A204.1 (cell line): ENCODE measurements at regions not wholly inside any gene's neighbourhood (a gene's known extent, or its start where the extent isn't known, plus 50 kb on each side); places are given as distances from the start of the nearest gene placed in this dataset.

Experiments
- FAIRE-seq: peaks from 2 replicates; lab custom pipeline; 2012; peaks lifted over from hg19 to GRCh38; lab: Jason Lieb, UNC

GRCh38 chr13:34816908-34817665, 125.0 kb upstream of the NBEA start:
- no peak for FAIRE-seq

GRCh38 chr13:34822650-34823049, 119.4 kb upstream of the NBEA start:
- FAIRE-seq: no peak

GRCh38 chr13:34826432-34826831, 115.6 kb upstream of the NBEA start:
- FAIRE-seq: no peak

DNA sequence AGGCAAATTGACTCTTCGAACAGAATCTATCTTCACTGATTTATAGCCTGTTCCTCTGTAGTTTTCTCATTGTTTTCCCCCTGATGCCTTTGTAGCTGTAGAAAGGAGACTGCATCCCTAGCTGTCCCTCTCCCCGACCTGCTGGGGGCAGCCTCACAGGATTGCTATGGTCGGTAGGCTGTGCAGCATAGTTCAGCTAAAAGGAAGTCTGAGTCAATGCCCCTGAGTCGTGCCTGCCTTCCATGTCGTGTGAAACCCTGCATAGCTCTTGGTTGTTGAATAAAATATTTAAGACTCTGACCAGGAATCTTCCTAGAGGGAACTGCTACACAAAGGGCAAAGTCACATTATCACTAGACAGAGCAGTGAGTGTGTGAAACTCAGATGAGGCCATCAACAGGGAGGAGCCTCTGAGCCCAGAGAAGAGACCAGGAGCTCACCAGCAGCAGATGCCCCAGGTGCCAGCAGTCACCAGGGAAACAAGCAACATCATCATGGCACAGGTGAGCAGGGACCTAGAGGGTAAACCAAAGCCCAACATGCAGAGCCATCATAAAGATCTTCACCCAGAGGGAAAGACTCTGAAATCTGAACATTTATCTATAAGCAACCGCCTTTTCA, 108.4 kb upstream of the NBEA start:
- FAIRE-seq: no peak

DNA sequence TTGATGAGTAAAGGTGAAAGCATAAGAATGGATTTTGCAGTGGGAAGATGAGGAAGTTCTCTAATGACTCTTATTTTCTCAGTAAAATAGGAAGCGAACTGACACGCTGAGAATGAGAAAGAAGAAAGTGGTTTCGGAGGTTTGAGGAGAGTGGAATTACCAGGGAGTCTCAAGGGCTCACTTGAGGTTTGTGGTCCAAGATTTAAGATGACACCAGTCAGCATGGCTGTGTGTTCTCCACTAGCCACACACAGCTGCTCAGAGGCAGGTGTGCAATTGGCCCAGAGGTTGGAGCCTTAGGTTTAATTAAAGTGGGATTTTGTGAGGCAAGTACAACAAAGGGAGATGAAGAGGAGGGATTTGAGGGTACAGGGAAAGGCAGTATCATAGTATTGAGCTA, 99.6 kb upstream of the NBEA start:
- no peak for FAIRE-seq

DNA sequence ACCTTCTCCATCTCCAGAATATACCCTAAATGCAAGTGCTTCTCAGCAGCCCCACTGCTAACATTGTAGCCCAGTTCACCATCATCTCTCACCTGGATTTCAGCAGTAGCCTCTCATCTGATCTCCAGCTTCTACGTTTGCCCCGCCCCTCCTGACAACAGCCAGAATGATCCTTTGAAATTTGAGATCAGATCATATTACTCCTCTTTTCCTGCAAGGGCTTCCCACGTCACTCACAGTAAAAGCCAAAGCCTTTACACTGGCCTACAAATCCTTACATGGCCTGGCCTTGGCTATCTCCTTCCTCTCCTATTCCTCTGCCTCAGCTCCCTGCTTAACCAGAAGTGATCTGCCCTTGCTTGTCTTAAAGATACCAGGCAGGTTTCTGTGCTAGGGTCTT, 94.3 kb upstream of the NBEA start:
- FAIRE-seq: no peak

GRCh38 chr13:34849406-34849805, 92.7 kb upstream of the NBEA start:
- no peak for FAIRE-seq

- no peak for FAIRE-seq
Observed at GRCh38 chr13:34853161-34853560, 88.9 kb upstream of the NBEA start.

DNA sequence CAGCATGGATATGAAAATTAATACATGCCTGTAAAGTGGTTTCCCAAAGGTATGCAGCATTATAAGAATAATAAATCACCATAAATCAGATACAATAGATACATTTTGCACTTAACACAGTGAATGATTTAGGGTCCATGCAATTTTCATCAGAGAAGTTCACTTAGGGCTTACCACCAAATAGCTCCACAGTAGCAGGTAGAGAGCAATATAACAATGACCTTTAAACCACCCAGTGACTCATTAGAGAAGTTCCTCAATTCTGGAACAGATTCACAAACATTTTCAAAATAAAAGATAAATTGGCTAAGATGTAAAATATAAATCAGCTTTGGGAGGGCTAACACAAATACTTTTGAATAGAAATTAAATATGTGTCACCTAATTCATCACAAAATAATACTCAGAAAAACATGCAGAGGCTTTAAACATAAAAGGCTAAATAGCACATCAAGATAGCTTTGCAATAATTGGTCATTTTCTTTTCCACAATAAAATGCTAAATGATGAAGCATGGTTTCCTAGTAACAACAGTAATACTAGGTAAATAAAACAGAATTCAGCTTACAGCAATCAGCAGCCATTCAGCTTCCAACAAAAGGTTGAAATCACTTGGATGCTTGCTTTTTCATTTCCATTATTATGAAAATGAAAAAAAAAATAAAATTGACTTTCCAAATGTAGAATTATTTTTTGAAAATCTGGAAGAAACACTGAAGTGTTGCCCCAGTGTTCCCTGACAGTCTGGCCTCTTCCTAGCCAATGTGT, 84.3 kb upstream of the NBEA start:
- FAIRE-seq: no peak

DNA sequence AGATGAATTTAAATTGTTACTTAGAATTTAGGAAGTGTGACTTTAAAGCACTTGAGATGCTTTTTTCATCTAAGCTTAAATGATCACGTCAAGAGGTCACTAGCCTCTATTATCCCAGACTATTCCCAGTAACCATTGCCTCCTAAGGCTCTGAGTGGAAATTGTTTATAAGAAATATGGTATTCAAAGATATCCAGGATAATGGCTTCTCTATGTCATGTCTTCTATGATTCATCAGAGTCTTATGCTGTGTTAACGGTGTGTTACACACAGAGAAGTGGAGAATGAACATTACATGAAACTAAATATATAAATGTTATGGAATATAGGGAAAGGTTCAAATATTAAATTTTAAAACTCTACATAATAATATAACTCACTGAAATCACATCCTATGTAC, 79.8 kb upstream of the NBEA start:
- FAIRE-seq: no peak

DNA sequence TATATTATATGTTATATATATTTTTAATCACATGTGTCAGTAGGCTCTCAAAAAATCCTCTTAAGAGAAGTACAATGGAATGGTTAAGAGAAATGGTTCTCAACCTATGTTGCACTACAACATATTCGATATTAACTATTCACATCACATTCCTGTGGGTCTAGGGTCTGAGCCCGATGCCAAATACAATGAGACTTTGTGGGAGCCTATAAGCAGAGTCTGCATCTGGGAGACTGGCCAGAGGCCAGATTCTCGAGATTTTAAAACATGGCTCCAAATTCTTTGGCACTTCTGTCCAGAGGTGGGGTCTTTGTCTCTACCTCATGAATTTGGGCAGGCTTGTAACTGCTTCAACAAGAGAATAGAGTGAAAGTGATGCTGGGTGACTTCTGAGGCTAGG, 79.4 kb upstream of the NBEA start:
- FAIRE-seq: no peak

- no peak for FAIRE-seq
Observed at GRCh38 chr13:34863360-34864135, 78.5 kb upstream of the NBEA start.

- no peak for FAIRE-seq
Observed at GRCh38 chr13:34864671-34865070, 77.4 kb upstream of the NBEA start.

GRCh38 chr13:34867590-34867989, 74.5 kb upstream of the NBEA start:
- FAIRE-seq: no peak

- FAIRE-seq: no peak
Observed at GRCh38 chr13:34868733-34869132, 73.3 kb upstream of the NBEA start.

GRCh38 chr13:34869696-34870095, 72.4 kb upstream of the NBEA start:
- no peak for FAIRE-seq

DNA sequence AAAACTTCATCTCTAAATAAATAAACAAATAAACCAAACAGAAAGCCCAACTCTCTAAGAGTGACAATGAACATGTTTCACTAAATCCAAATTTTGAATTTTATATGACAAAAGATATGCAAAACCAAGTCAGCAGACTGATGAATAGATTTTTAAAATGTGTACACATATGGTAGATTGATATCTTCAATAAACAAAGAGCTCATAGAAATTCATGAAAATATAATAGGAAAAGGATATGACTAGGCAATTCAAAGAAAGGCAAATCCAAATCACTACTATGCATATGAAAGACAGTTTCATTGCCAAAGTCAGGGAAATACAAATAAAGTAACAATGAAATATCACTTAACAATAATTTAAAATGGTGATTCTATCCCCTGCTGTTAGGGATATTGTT, 63.7 kb upstream of the NBEA start:
- no peak for FAIRE-seq

- no peak for FAIRE-seq
Observed at GRCh38 chr13:34879851-34880250, 62.2 kb upstream of the NBEA start.

DNA sequence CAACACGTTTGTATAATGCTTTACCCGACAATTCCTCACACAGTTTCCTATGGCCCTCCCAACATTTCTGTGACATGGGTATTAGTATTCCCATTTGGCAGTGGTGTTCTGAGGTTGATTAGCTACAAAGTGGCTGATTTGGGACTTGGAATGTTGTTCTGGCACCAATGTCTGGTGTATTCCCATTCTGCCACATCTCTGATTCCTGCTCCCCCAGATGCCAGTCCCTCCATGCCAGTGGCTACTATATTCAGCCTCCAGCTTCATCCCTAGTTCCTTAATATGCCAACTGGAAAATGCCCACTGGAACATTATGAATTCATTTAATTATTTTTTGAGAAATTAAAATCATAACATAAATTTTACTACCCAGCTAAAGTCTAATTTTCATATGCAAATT, 60.6 kb upstream of the NBEA start:
- FAIRE-seq: no peak

DNA sequence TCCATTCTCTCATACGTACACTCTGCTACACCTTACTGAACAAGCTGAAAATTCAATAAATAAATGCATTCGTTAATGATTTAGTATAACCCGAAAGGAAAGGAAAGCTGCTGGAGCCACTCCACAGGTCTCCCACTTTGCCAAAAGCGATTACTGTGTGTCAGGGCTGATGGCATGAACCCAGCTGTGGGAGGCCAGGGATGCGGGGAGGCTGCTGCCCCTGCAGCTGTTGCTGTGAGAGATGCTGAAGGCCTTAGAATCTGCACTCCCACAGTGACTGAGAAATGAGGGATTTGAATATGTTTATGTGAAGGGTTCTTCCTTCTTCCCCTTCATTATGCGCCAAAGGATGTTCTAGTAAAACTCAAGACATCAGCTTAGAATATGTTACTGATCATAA, 58.7 kb upstream of the NBEA start:
- FAIRE-seq: no peak

DNA sequence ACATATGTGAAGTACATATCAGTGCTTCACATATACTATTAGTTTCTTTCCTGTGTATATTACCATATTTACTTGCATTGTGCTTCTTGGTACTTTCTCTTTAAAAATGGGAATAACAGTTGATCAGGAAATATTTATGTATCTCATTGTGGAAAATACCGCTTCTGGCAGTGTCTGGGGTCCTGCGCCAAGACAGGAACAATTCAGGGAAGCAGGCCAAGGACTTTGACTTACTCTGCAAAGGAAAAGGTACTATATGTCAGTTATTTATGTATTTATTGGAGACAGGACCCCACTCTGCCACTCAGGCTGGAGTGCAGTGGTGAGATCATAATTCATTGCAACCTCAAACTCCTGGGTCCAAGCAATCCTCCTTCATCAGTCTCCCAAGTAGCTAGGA, 57.7 kb upstream of the NBEA start:
- no peak for FAIRE-seq

GRCh38 chr13:34886121-34886875, 55.8 kb upstream of the NBEA start:
- no peak for FAIRE-seq
